ENCODE measurements at regions not wholly inside any gene's neighbourhood (a gene's known extent, or its start where the extent isn't known, plus 50 kb on each side); places are given as distances from the start of the nearest gene placed in this dataset.

GRCh38 chr11:86876716-86877234, 76.4 kb downstream of the PRSS23 start:
- TF ChIP-seq JUND (IDR thresholded peaks at IDR 0.05), result no peak
- no peak for TF ChIP-seq CTCF (IDR thresholded peaks at IDR 0.05; ENCODE audit: low read depth, low read length, missing input control)
- TF ChIP-seq RXRA (IDR thresholded peaks at IDR 0.05), result no peak
